Choroid plexus epithelial cell (primary cell): ENCODE measurements at regions not wholly inside any gene's neighbourhood (a gene's known extent, or its start where the extent isn't known, plus 50 kb on each side); places are given as distances from the start of the nearest gene placed in this dataset.
A peak's percentile ranks its signal among the peaks of the same experiment; 100 is the strongest.
"Not testable (repeated sequence)": the region's sequence is repeated elsewhere in the genome, so short reads cannot be mapped to it uniquely, and the experiment has no call there.

Experiments used
- DNase-seq: peaks from one replicate; pipeline ENCODE4 v3.0.0-alpha.2; 2010; ENCODE audit warnings: low read depth
- H3K4me3 ChIP-seq: 2 replicates; pipeline ENCODE4 v1.5.1; 2011; ENCODE audit warnings: low read depth, mild to moderate bottlenecking, control low read depth, low read length, moderate library complexity
- TF ChIP-seq, protein P1 (sequence below): conservative IDR thresholded peaks from 2 replicates; pipeline ENCODE4 v1.5.1; 2011; ENCODE audit warnings: low read depth, mild to moderate bottlenecking, control low read depth, inconsistent platforms, low read length, moderate library complexity

DNA sequence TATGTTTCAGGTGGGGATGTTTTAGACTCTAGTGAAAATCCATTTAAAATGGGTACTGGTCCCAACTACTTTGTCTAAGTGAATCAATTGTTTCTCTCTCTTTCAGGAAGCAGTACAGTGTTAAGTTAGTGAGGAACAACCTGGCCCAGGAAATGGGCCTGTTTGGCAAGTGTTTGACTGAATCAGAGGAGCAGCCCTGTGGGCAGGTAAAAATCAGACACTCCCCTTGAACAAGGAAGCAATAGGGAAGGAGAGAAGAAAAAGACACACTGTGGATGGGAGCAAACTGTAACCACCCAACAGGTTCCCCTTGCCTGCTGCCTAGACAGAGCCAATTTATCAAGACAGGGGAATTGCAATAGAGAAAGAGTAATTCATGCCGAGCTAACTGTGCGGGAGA, 245.7 kb downstream of the C11orf87 start:
- no peak for DNase-seq
- H3K4me3 ChIP-seq: no peak overlapping the region
- TF ChIP-seq, protein P1, sequence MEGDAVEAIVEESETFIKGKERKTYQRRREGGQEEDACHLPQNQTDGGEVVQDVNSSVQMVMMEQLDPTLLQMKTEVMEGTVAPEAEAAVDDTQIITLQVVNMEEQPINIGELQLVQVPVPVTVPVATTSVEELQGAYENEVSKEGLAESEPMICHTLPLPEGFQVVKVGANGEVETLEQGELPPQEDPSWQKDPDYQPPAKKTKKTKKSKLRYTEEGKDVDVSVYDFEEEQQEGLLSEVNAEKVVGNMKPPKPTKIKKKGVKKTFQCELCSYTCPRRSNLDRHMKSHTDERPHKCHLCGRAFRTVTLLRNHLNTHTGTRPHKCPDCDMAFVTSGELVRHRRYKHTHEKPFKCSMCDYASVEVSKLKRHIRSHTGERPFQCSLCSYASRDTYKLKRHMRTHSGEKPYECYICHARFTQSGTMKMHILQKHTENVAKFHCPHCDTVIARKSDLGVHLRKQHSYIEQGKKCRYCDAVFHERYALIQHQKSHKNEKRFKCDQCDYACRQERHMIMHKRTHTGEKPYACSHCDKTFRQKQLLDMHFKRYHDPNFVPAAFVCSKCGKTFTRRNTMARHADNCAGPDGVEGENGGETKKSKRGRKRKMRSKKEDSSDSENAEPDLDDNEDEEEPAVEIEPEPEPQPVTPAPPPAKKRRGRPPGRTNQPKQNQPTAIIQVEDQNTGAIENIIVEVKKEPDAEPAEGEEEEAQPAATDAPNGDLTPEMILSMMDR: no peak

DNA sequence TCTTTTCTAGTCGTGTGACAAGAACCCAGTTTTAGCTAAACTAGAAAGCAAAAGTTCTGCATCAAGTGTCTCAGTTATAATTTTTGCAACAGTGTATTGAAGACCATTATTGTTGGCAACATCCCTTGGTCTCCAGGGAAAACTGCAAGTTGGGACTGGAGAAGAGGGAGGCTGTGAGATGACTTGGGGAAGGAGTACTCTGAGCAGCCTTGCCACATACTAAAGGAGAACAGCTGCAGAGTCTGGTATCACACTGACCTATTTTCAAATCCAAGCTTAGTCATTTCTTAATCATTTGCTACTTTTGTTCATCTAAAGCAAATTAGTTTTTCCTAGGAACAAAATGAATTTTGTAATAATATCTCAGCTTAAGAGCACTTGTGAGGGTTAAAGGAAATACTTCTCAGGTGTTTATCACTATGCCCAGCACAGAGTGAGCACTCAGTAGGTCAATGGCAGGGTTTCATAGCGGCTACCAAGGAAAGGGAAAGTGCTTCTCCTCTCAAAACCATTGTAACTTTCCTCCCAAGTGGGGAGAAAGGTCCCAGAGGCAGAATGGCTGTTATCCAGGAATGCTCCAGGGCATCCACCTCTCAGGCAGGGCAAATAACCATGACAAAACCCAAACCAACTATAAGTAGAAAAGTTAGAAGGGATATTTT, 247.1 kb downstream of the C11orf87 start:
- DNase-seq: peak; percentile 2
- TF ChIP-seq, protein P1: no peak
- no peak overlapping the region for H3K4me3 ChIP-seq

GRCh38 chr11:109677231-109677630, 255.2 kb downstream of the C11orf87 start:
- no peak for DNase-seq
- no peak overlapping the region for H3K4me3 ChIP-seq
- TF ChIP-seq, protein P1: no peak

GRCh38 chr11:109677876-109678275, 255.9 kb downstream of the C11orf87 start:
- TF ChIP-seq, protein P1: no peak
- DNase-seq: peak; percentile 58
- H3K4me3 ChIP-seq: no peak overlapping the region

DNA sequence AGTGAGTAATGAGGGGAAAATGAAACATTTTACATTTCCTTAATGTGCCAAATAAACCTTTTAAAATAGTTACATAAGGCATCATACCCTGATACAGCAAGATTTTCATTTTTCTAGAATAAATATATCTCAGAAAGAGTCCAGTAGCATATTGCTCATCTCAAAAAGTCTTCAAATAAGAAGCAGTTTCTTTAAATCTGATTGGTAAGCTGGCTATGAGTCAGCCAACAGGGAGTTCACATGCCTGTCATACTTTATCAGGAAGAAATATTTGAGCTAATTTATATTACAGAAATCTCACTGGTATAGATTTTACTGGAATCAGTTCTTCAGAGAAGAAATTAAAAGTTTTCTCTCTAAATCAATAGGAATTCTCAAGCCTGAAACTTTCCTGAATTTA, 258.1 kb downstream of the C11orf87 start:
- TF ChIP-seq, protein P1: no peak
- no peak overlapping the region for H3K4me3 ChIP-seq
- DNase-seq: peak; percentile 64

DNA sequence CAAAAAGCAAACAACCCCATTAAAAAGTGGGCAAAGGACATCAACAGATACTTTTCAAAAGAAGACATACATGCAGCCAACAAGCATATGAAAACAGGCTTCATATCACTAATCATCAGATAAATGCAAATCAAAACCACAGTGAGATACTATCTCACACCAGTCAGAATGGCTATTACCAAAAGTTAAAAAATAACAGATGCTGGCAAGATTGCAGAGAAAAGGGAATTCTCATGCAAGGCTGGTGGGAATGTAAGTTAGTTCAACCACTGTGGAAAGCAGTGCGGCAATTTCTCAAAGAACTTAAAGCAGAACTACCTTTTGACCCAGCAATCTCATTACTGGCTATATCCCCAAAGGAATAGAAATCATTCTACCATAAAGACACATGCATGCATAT, 260.8 kb downstream of the C11orf87 start:
- H3K4me3 ChIP-seq, DNase-seq: not testable (repeated sequence)

- H3K4me3 ChIP-seq: no peak overlapping the region
- peak; percentile 29 for DNase-seq
- TF ChIP-seq, protein P1: no peak
Observed at GRCh38 chr11:109695696-109696095, 273.7 kb downstream of the C11orf87 start.
